ENCODE measurements at regions not wholly inside any gene's neighbourhood (a gene's known extent, or its start where the extent isn't known, plus 50 kb on each side); places are given as distances from the start of the nearest gene placed in this dataset.

DNA sequence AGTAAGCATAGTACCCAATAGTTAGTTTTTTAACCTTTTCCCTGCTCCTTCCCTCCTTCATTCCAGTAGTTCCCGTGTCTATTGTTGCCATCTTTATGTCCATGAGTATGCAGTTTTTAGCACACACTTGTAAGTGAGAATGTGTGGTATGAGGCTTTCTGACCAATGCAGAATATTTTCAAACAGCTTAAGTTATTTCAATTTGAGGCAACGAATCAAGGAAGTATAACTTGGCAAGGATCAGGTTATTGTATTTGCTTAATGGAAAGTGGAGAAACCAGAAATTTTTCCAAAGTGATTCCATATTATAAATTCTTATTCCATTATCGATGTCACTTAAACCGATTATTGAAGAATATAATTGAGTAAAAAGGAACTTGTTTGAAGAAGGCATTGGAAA, 954.8 kb downstream of the GBE1 start:
- no peak overlapping the region for H3K27ac ChIP-seq (ENCODE audit: low read length)
- H4K20me1 ChIP-seq (ENCODE audit: insufficient read depth, low read depth, low read length), result no peaks in the 10 kb centered on the region
- DNase-seq, result no peak
- no peaks in the 10 kb centered on the region for H3K79me2 ChIP-seq (ENCODE audit: low read length)
- H3K36me3 ChIP-seq (ENCODE audit: insufficient read depth, low read length), result no peaks in the 10 kb centered on the region
- no peak overlapping the region for H3K9ac ChIP-seq (ENCODE audit: low read length)
- no peaks in the 10 kb centered on the region for H3K9me3 ChIP-seq (ENCODE audit: low read length)
- no peak overlapping the region for H3K4me2 ChIP-seq (ENCODE audit: low read depth, low read length, poor library complexity, severe bottlenecking)
- no peaks in the 10 kb centered on the region for H3K4me1 ChIP-seq (ENCODE audit: low read length)
- no peak overlapping the region for H3K4me3 ChIP-seq (ENCODE audit: low read length)
- H3K27me3 ChIP-seq (ENCODE audit: low read length), result no peaks in the 10 kb centered on the region
- H3K9me2 ChIP-seq (replicated peaks; ENCODE audit: insufficient read depth, low read length), result no peaks in the 10 kb centered on the region
- H2AFZ ChIP-seq (ENCODE audit: low read length), result no peak overlapping the region

DNA sequence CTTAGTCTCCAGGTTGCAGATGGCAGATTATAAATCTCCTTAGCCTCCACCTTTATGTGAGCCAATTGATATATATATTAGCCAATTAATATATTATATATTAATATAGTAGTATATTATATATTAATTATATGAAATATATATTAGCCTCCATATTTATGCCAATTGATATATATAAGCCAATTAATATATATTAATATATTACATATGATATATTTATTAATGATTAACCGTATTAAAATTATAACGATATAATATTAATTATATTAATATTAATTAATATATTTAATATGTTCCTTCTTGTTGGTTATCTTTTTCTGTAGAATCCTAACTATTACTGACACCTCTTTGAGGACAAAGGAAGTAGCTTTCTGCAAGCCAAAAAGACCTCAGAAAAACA, 972.5 kb downstream of the GBE1 start:
- H3K9ac ChIP-seq (ENCODE audit: low read length), result no peak overlapping the region
- no peak overlapping the region for H3K4me2 ChIP-seq (ENCODE audit: low read depth, low read length, poor library complexity, severe bottlenecking)
- no peaks in the 10 kb centered on the region for H3K27me3 ChIP-seq (ENCODE audit: low read length)
- no peaks in the 10 kb centered on the region for H4K20me1 ChIP-seq (ENCODE audit: insufficient read depth, low read depth, low read length)
- no peaks in the 10 kb centered on the region for H3K4me1 ChIP-seq (ENCODE audit: low read length)
- DNase-seq, result no peak
- H3K79me2 ChIP-seq (ENCODE audit: low read length), result no peaks in the 10 kb centered on the region
- H3K9me2 ChIP-seq (replicated peaks; ENCODE audit: insufficient read depth, low read length), result no peaks in the 10 kb centered on the region
- H3K4me3 ChIP-seq (ENCODE audit: low read length), result no peak overlapping the region
- no peaks in the 10 kb centered on the region for H3K36me3 ChIP-seq (ENCODE audit: insufficient read depth, low read length)
- H3K9me3 ChIP-seq (ENCODE audit: low read length), result no peaks in the 10 kb centered on the region
- H3K27ac ChIP-seq (ENCODE audit: low read length), result no peak overlapping the region
- no peak overlapping the region for H2AFZ ChIP-seq (ENCODE audit: low read length)

DNA sequence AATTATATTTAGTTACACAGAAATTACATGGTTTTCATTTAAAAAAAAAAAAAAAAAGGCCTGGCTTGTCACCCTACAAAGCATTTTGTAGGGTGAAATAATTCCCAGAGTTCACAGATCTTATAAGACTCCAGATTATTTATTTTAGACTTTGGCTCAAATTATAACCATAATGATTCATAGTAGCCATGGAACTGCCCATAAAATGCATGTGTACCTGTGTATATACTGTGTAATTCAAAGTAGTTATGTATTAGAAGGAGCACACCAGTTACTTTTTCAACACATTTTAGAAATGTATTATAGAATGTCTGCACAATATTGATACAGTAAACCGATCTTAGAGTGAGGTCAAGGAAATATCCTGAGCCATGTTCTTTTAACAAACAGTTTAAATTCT, 975.6 kb downstream of the GBE1 start:
- Histone ChIP-seq H3K27ac (ENCODE audit: low read length) (no peak overlapping the region), H3K27me3 (ENCODE audit: low read length) (no peaks in the 10 kb centered on the region), H3K9ac (ENCODE audit: low read length) (no peak overlapping the region), H3K4me3 (ENCODE audit: low read length) (no peak overlapping the region), H3K9me3 (ENCODE audit: low read length) (no peaks in the 10 kb centered on the region), H3K36me3 (ENCODE audit: insufficient read depth, low read length) (no peaks in the 10 kb centered on the region), H2AFZ (ENCODE audit: low read length) (no peak overlapping the region), H3K9me2 (replicated peaks; ENCODE audit: insufficient read depth, low read length) (no peaks in the 10 kb centered on the region), H3K4me2 (ENCODE audit: low read depth, low read length, poor library complexity, severe bottlenecking) (no peak overlapping the region), H3K4me1 (ENCODE audit: low read length) (no peaks in the 10 kb centered on the region), H3K79me2 (ENCODE audit: low read length) (no peaks in the 10 kb centered on the region), H4K20me1 (ENCODE audit: insufficient read depth, low read depth, low read length) (no peaks in the 10 kb centered on the region)
- no peak for DNase-seq

GRCh38 chr3:80785475-80785874, 976.0 kb downstream of the GBE1 start:
- H2AFZ ChIP-seq (ENCODE audit: low read length), result no peak overlapping the region
- no peaks in the 10 kb centered on the region for H4K20me1 ChIP-seq (ENCODE audit: insufficient read depth, low read depth, low read length)
- no peak overlapping the region for H3K27ac ChIP-seq (ENCODE audit: low read length)
- no peaks in the 10 kb centered on the region for H3K4me1 ChIP-seq (ENCODE audit: low read length)
- no peaks in the 10 kb centered on the region for H3K27me3 ChIP-seq (ENCODE audit: low read length)
- H3K9ac ChIP-seq (ENCODE audit: low read length), result no peak overlapping the region
- no peak overlapping the region for H3K4me2 ChIP-seq (ENCODE audit: low read depth, low read length, poor library complexity, severe bottlenecking)
- no peak overlapping the region for H3K4me3 ChIP-seq (ENCODE audit: low read length)
- no peaks in the 10 kb centered on the region for H3K9me2 ChIP-seq (replicated peaks; ENCODE audit: insufficient read depth, low read length)
- peak; percentile 76 for DNase-seq
- H3K9me3 ChIP-seq (ENCODE audit: low read length), result no peaks in the 10 kb centered on the region
- no peaks in the 10 kb centered on the region for H3K36me3 ChIP-seq (ENCODE audit: insufficient read depth, low read length)
- no peaks in the 10 kb centered on the region for H3K79me2 ChIP-seq (ENCODE audit: low read length)

DNA sequence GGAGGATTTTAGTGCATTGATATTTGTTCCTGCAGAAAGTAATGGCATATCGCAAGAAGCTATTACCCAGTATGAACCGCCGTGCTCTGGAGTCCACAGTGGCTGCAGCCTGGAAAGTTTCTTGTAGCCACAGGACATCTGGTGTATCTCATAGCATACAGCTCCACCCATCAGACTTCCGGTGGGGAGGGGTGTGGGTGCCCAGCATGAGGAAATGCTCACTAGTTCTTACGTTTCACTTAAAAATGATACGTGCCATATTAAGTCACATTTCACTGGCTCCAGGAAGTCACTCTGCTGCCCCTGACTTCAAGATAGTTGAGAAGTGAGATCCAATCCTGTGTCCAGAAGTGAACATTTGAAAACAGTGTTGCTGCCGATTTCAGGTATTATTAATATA, 990.4 kb downstream of the GBE1 start:
- peak; percentile 76 for DNase-seq
- H3K4me2 ChIP-seq (ENCODE audit: low read depth, low read length, poor library complexity, severe bottlenecking), result peak overlapping the region; percentile 43

GRCh38 chr3:80770106-80771074, 991.1 kb downstream of the GBE1 start:
- Histone ChIP-seq H3K4me3 (ENCODE audit: low read length) (no peak overlapping the region), H3K36me3 (ENCODE audit: insufficient read depth, low read length) (no peaks in the 10 kb centered on the region), H3K27me3 (ENCODE audit: low read length) (no peaks in the 10 kb centered on the region), H3K4me2 (ENCODE audit: low read depth, low read length, poor library complexity, severe bottlenecking) (no peak overlapping the region), H3K79me2 (ENCODE audit: low read length) (no peaks in the 10 kb centered on the region), H4K20me1 (ENCODE audit: insufficient read depth, low read depth, low read length) (no peaks in the 10 kb centered on the region), H3K9me2 (replicated peaks; ENCODE audit: insufficient read depth, low read length) (no peaks in the 10 kb centered on the region), H2AFZ (ENCODE audit: low read length) (peak overlapping the region; percentile 51), H3K9ac (ENCODE audit: low read length) (no peak overlapping the region), H3K4me1 (ENCODE audit: low read length) (peaks cover 28% of the 10 kb centered on the region), H3K9me3 (ENCODE audit: low read length) (no peaks in the 10 kb centered on the region), H3K27ac (ENCODE audit: low read length) (no peak overlapping the region)
- no peak for DNase-seq

More for the DNA sequence above, 990.4 kb downstream of the GBE1 start:
- Histone ChIP-seq H3K4me1 (ENCODE audit: low read length) (peaks cover 28% of the 10 kb centered on the region), H3K79me2 (ENCODE audit: low read length) (no peaks in the 10 kb centered on the region), H3K4me3 (ENCODE audit: low read length) (peak overlapping the region; percentile 6), H2AFZ (ENCODE audit: low read length) (peak overlapping the region; percentile 51), H4K20me1 (ENCODE audit: insufficient read depth, low read depth, low read length) (no peaks in the 10 kb centered on the region), H3K36me3 (ENCODE audit: insufficient read depth, low read length) (no peaks in the 10 kb centered on the region), H3K27me3 (ENCODE audit: low read length) (no peaks in the 10 kb centered on the region), H3K9me3 (ENCODE audit: low read length) (no peaks in the 10 kb centered on the region), H3K27ac (ENCODE audit: low read length) (no peak overlapping the region), H3K9ac (ENCODE audit: low read length) (no peak overlapping the region), H3K9me2 (replicated peaks; ENCODE audit: insufficient read depth, low read length) (no peaks in the 10 kb centered on the region)

DNA sequence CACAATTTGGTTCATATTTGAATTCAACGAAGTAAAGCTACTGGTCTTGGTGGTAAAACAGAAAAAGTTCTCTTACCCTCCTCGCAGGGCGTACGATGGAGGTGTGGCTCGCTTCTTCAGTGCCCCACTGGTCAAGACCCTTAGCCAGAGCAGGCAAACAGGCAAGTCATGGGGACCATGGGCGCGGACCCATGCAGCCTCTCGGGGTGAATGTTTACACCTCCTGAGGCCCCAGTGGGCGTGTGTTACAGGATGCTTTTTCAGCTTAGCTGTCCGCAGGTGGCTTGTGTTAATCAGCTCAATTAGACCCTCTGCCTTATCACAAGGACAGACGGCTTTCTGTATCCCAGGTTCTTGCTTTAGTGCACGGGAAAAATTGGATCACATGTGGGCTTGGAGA, 991.8 kb downstream of the GBE1 start:
- Histone ChIP-seq H3K27ac (ENCODE audit: low read length) (no peak overlapping the region), H3K36me3 (ENCODE audit: insufficient read depth, low read length) (no peaks in the 10 kb centered on the region), H3K9me2 (replicated peaks; ENCODE audit: insufficient read depth, low read length) (no peaks in the 10 kb centered on the region), H3K79me2 (ENCODE audit: low read length) (no peaks in the 10 kb centered on the region), H3K4me1 (ENCODE audit: low read length) (peaks cover 28% of the 10 kb centered on the region), H3K9ac (ENCODE audit: low read length) (no peak overlapping the region), H3K9me3 (ENCODE audit: low read length) (no peaks in the 10 kb centered on the region), H3K27me3 (ENCODE audit: low read length) (no peaks in the 10 kb centered on the region), H3K4me2 (ENCODE audit: low read depth, low read length, poor library complexity, severe bottlenecking) (no peak overlapping the region), H2AFZ (ENCODE audit: low read length) (no peak overlapping the region), H3K4me3 (ENCODE audit: low read length) (no peak overlapping the region), H4K20me1 (ENCODE audit: insufficient read depth, low read depth, low read length) (no peaks in the 10 kb centered on the region)
- DNase-seq, result no peak

GRCh38 chr3:80767604-80768003, 993.8 kb downstream of the GBE1 start:
- no peaks in the 10 kb centered on the region for H3K27me3 ChIP-seq (ENCODE audit: low read length)
- peak overlapping the region; percentile 27 for H3K4me2 ChIP-seq (ENCODE audit: low read depth, low read length, poor library complexity, severe bottlenecking)
- no peak overlapping the region for H3K4me3 ChIP-seq (ENCODE audit: low read length)
- peaks cover 28% of the 10 kb centered on the region for H3K4me1 ChIP-seq (ENCODE audit: low read length)
- no peak overlapping the region for H3K9ac ChIP-seq (ENCODE audit: low read length)
- no peak overlapping the region for H3K27ac ChIP-seq (ENCODE audit: low read length)
- DNase-seq, result peak; percentile 55
- no peaks in the 10 kb centered on the region for H3K9me3 ChIP-seq (ENCODE audit: low read length)
- H3K9me2 ChIP-seq (replicated peaks; ENCODE audit: insufficient read depth, low read length), result no peaks in the 10 kb centered on the region
- H4K20me1 ChIP-seq (ENCODE audit: insufficient read depth, low read depth, low read length), result no peaks in the 10 kb centered on the region
- peak overlapping the region; percentile 57 for H2AFZ ChIP-seq (ENCODE audit: low read length)
- H3K36me3 ChIP-seq (ENCODE audit: insufficient read depth, low read length), result no peaks in the 10 kb centered on the region
- no peaks in the 10 kb centered on the region for H3K79me2 ChIP-seq (ENCODE audit: low read length)
